Body of pancreas (tissue), 4 donors: ENCODE measurements at regions not wholly inside any gene's neighbourhood (a gene's known extent, or its start where the extent isn't known, plus 50 kb on each side); places are given as distances from the start of the nearest gene placed in this dataset.

Experiments
- POLR2A ChIP-seq, 3 donors: fragments of 450-650 bp; IDR thresholded peaks; one replicate each; pipeline ENCODE4 v1.6.1; 2016; ENCODE audit warnings: antibody characterized with exemption in 3 of 3, mild to moderate bottlenecking in 2 of 3
- TF ChIP-seq, protein P1 (sequence below), 7 experiments: fragments of 450-650 bp in 4 of 7; fragments of 200-600 bp in 3 of 7; sonication (generic) in 3 of 7; IDR thresholded peaks; one replicate each; pipeline ENCODE4 v1.5.1; 2016 to 2019; ENCODE audit warnings: antibody characterized with exemption in 7 of 7

DNA sequence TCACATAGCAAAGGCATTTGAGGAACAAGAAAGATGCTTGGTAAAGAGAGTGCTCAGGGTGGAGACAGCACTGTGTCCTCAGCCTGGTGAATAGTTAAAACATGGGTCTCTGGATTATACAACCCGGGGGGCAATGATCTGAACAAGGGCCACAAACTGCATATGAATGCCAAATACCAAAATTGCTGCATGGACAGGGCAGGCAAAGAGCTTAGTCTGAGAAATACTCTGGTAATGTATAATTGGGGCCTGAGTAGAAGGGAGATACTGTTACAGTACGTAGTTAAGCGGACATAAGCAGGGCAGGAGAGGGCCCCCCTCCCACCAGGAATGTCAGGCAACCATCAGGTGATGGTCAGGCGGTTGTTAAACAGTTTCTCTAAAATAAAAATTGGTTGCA, 99.3 kb upstream of the CDK1 start:
- TF ChIP-seq, protein P1, sequence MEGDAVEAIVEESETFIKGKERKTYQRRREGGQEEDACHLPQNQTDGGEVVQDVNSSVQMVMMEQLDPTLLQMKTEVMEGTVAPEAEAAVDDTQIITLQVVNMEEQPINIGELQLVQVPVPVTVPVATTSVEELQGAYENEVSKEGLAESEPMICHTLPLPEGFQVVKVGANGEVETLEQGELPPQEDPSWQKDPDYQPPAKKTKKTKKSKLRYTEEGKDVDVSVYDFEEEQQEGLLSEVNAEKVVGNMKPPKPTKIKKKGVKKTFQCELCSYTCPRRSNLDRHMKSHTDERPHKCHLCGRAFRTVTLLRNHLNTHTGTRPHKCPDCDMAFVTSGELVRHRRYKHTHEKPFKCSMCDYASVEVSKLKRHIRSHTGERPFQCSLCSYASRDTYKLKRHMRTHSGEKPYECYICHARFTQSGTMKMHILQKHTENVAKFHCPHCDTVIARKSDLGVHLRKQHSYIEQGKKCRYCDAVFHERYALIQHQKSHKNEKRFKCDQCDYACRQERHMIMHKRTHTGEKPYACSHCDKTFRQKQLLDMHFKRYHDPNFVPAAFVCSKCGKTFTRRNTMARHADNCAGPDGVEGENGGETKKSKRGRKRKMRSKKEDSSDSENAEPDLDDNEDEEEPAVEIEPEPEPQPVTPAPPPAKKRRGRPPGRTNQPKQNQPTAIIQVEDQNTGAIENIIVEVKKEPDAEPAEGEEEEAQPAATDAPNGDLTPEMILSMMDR (IDR thresholded peaks at IDR 0.05): no peak
- TF ChIP-seq POLR2A (IDR thresholded peaks at IDR 0.05): no peak
